ENCODE measurements at regions not wholly inside any gene's neighbourhood (a gene's known extent, or its start where the extent isn't known, plus 50 kb on each side); places are given as distances from the start of the nearest gene placed in this dataset.

DNA sequence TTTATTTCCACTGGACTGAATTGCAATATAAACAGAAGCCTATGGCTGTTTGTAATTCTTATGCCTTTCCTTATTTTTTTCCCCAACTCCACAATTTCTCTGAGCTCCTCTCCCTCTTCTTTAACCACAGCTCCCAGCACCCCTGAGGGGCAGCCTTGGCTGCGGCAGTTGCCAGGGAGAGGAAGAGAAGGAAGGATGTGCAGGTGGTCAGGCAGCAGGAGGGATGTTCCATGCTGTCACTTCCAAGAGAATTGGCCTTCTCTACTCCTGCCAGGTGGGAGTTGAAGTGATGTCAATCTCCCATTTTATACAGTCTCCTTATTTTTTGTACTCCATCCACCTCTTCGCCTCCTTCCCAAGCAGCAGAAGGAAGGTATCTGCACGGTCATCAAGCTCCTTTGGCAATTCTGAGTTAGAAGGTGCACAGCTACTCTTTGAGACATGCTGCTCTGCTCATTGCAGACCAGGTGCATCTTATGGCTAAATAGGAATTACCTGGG, 343.3 kb upstream of the RPS6KA3 start (continued):
- no peak for TF ChIP-seq SIN3A (IDR thresholded peaks at IDR 0.05; ENCODE audit: borderline replicate concordance in 2 of 2, control insufficient read depth in 1 of 2, low read depth in 2 of 2, low read length in 2 of 2)
- no peak for TF ChIP-seq HNRNPUL1 (IDR thresholded peaks at IDR 0.05; ENCODE audit: low read length)
- no peak for TF ChIP-seq BCLAF1 (IDR thresholded peaks at IDR 0.05; ENCODE audit: borderline replicate concordance in 1 of 2, control insufficient read depth in 1 of 2, low read depth in 2 of 2, low read length in 1 of 2)
- TF ChIP-seq FOXA1 (IDR thresholded peaks at IDR 0.05; ENCODE audit: borderline replicate concordance), result no peak

DNA sequence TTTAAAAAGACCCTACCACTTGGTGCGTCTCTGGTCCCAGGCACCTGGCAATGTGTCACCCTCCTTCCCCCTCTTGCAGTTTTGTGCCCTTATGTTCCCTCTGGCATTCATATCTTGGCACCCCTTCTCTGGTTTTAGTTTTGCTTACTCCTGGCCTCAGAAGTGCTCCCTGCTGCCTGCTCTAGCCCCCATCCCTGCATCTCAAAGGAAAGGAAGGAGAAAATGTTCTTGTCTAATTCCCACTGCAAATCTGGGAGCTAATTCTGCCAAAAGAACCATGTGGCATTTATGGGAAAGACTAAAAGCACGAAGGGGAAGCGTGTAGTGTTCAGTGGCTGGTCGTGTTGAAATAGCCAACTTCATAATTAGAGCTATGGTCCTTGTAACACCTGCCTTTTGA, 340.1 kb upstream of the RPS6KA3 start:
- no TSS peak for BruUV-seq (replicated peaks)

More for the DNA sequence above, 340.1 kb upstream of the RPS6KA3 start:
- in situ Hi-C loops (cut with MboI), result no loop called here
- H3K27me3 ChIP-seq (ENCODE audit: control insufficient read depth in 2 of 2, insufficient read depth in 2 of 2, low read length in 2 of 2), result no peaks in the 10 kb centered on the region
- H4K20me1 ChIP-seq (replicated peaks; ENCODE audit: control insufficient read depth, insufficient read depth, low read length), result no peaks in the 10 kb centered on the region
- H3K4me3 ChIP-seq, result no peak overlapping the region
- no peaks in the 10 kb centered on the region for H3K9me1 ChIP-seq (ENCODE audit: control insufficient read depth, insufficient read depth, low read length)
- H2AFZ ChIP-seq (ENCODE audit: low read depth, low read length), result no peak overlapping the region
- H3K4me2 ChIP-seq (ENCODE audit: insufficient read depth, low read length), result no peak overlapping the region
- TF ChIP-seq ZFP30 (CRISPR knock-in tag; IDR thresholded peaks at IDR 0.05; ENCODE audit: borderline replicate concordance), result no peak
- no peak for TF ChIP-seq ZNF324 (CRISPR knock-in tag; IDR thresholded peaks at IDR 0.05)
- TF ChIP-seq ZC3H4 (CRISPR knock-in tag; IDR thresholded peaks at IDR 0.05; ENCODE audit: borderline replicate concordance), result no peak
- no peak for TF ChIP-seq TRIM28 (IDR thresholded peaks at IDR 0.05)
- ChIA-PET POLR2A (no interaction called here), CTCF (ENCODE audit: low intra/inter-chr PET ratio) (no interaction called here)
- H3K9me3 ChIP-seq (replicated peaks; ENCODE audit: control insufficient read depth, insufficient read depth, low read depth, low read length), result no peaks in the 10 kb centered on the region
- no peaks in the 10 kb centered on the region for H3K36me3 ChIP-seq (ENCODE audit: control insufficient read depth, insufficient read depth, low read length)
- DNase-seq (ENCODE audit: extremely low read depth in 1 of 4, low spot score in 3 of 4) (no peak), FAIRE-seq (no peak), ATAC-seq (no peak)
- intact Hi-C loops (cut with micrococcal nuclease), result no loop called here
- H3K79me2 ChIP-seq (ENCODE audit: control insufficient read depth, insufficient read depth, low read length), result no peaks in the 10 kb centered on the region
- no peak overlapping the region for H3K27ac ChIP-seq (ENCODE audit: extremely low read depth, low read depth, low read length)
- H3K4me1 ChIP-seq (replicated peaks in 1 of 2; ENCODE audit: control insufficient read depth in 2 of 2, insufficient read depth in 2 of 2, low read length in 2 of 2), result no peaks in the 10 kb centered on the region
- no peak overlapping the region for H3K9ac ChIP-seq (ENCODE audit: insufficient read depth in 1 of 2, low read depth in 2 of 2, low read length in 2 of 2)
- 0% methylated on average over 3 of the region's 4 CpGs for WGBS (ENCODE audit: insufficient coverage, low coverage, missing lambda C conversion rate)

Data from K562 (cell line).